Smooth muscle cell (in vitro differentiated cells): ENCODE measurements at regions not wholly inside any gene's neighbourhood (a gene's known extent, or its start where the extent isn't known, plus 50 kb on each side); places are given as distances from the start of the nearest gene placed in this dataset.

Experiments used
- DNase-seq: peaks from one replicate; lab custom pipeline; 2025; ENCODE audit not compliant: unreplicated experiment; lab: John Stamatoyannopoulos, UW
- H2AFZ ChIP-seq: fragments of 200-600 bp; sonication (generic); 2 replicates; pipeline ENCODE4 v1.6.0; 2016; ENCODE audit warnings: antibody characterized with exemption, low read depth, mild to moderate bottlenecking
- H3F3A ChIP-seq: fragments of 200-600 bp; sonication (generic); 2 replicates; pipeline ENCODE4 v1.6.0; 2017; ENCODE audit warnings: antibody characterized with exemption, low read depth
- H3K27ac ChIP-seq: fragments of 200-600 bp; sonication (generic); 2 replicates; pipeline ENCODE4 v1.5.1; 2016; ENCODE audit warnings: low read depth, mild to moderate bottlenecking
- H3K27me3 ChIP-seq: fragments of 200-600 bp; sonication (generic); 2 replicates; pipeline ENCODE4 v1.6.1; 2016; ENCODE audit warnings: low read depth, mild to moderate bottlenecking
- H3K36me3 ChIP-seq: fragments of 200-600 bp; sonication (generic); 2 replicates; pipeline ENCODE4 v1.5.1; 2016; ENCODE audit warnings: low read depth
- H3K4me1 ChIP-seq: fragments of 200-600 bp; sonication (generic); 2 replicates; pipeline ENCODE4 v1.5.1; 2016; ENCODE audit warnings: low read depth
- H3K4me2 ChIP-seq: fragments of 200-600 bp; sonication (generic); 2 replicates; pipeline ENCODE4 v1.6.0; 2016; ENCODE audit warnings: mild to moderate bottlenecking
- H3K4me3 ChIP-seq: fragments of 200-600 bp; sonication (generic); 2 replicates; pipeline ENCODE4 v1.5.1; 2016; ENCODE audit warnings: mild to moderate bottlenecking
- H3K79me2 ChIP-seq: fragments of 200-600 bp; sonication (generic); 2 replicates; pipeline ENCODE4 v1.6.0; 2016; ENCODE audit warnings: low read depth, mild to moderate bottlenecking
- H3K9ac ChIP-seq: fragments of 200-600 bp; sonication (generic); 2 replicates; pipeline ENCODE4 v1.6.0; 2016; ENCODE audit warnings: low read depth
- H3K9me3 ChIP-seq: fragments of 200-600 bp; sonication (generic); replicated peaks from 2 replicates; pipeline ENCODE4 v1.5.1; 2016; ENCODE audit warnings: low read depth
- H4K20me1 ChIP-seq: fragments of 200-600 bp; sonication (generic); 2 replicates; pipeline ENCODE4 v1.6.0; 2016; ENCODE audit warnings: low read depth
- WGBS: methylation state at CpG from one replicate; pipeline ENCODE4 v1.1.7; 2016; ENCODE audit warnings: low lambda C conversion rate; 5-methylcytosine and 5-hydroxymethylcytosine counted together
- TF ChIP-seq, protein P1 (sequence below): fragments of 200-600 bp; sonication (generic); IDR thresholded peaks from 2 replicates; pipeline ENCODE4 v1.5.1; 2017; ENCODE audit warnings: borderline replicate concordance, mild to moderate bottlenecking, antibody characterized with exemption; ENCODE audit not compliant: insufficient read depth, poor library complexity, severe bottlenecking

GRCh38 chr19:32146664-32147063 is 198.7 kb upstream of the ZNF507 start:
- H3K79me2 ChIP-seq = no peaks in the 10 kb centered on the region
- peaks cover 2% of the 10 kb centered on the region for H3K27me3 ChIP-seq
- H3K9me3 ChIP-seq = peaks cover 3% of the 10 kb centered on the region
- no peak overlapping the region for H3K9ac ChIP-seq
- TF ChIP-seq, protein P1, sequence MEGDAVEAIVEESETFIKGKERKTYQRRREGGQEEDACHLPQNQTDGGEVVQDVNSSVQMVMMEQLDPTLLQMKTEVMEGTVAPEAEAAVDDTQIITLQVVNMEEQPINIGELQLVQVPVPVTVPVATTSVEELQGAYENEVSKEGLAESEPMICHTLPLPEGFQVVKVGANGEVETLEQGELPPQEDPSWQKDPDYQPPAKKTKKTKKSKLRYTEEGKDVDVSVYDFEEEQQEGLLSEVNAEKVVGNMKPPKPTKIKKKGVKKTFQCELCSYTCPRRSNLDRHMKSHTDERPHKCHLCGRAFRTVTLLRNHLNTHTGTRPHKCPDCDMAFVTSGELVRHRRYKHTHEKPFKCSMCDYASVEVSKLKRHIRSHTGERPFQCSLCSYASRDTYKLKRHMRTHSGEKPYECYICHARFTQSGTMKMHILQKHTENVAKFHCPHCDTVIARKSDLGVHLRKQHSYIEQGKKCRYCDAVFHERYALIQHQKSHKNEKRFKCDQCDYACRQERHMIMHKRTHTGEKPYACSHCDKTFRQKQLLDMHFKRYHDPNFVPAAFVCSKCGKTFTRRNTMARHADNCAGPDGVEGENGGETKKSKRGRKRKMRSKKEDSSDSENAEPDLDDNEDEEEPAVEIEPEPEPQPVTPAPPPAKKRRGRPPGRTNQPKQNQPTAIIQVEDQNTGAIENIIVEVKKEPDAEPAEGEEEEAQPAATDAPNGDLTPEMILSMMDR = no peak
- no peaks in the 10 kb centered on the region for H4K20me1 ChIP-seq
- no peak overlapping the region for H3K27ac ChIP-seq
- H3F3A ChIP-seq = no peaks in the 10 kb centered on the region
- H3K4me2 ChIP-seq = no peak overlapping the region
- no peak overlapping the region for H2AFZ ChIP-seq
- no peaks in the 10 kb centered on the region for H3K4me1 ChIP-seq
- no peak overlapping the region for H3K4me3 ChIP-seq
- H3K36me3 ChIP-seq = no peaks in the 10 kb centered on the region
- no peak for DNase-seq

- no peaks in the 10 kb centered on the region for H4K20me1 ChIP-seq
- H3K9me3 ChIP-seq = peaks cover 3% of the 10 kb centered on the region
- no peak for DNase-seq
- H3K4me1 ChIP-seq = no peaks in the 10 kb centered on the region
- no peaks in the 10 kb centered on the region for H3K79me2 ChIP-seq
- H3K4me2 ChIP-seq = no peak overlapping the region
- H3K9ac ChIP-seq = no peak overlapping the region
- H3K4me3 ChIP-seq = no peak overlapping the region
- TF ChIP-seq, protein P1 = no peak
- H3K36me3 ChIP-seq = no peaks in the 10 kb centered on the region
- H3F3A ChIP-seq = no peaks in the 10 kb centered on the region
- H3K27me3 ChIP-seq = no peaks in the 10 kb centered on the region
- H2AFZ ChIP-seq = no peak overlapping the region
- H3K27ac ChIP-seq = no peak overlapping the region
Measured at GRCh38 chr19:32150605-32151004, 194.8 kb upstream of the ZNF507 start.

DNA sequence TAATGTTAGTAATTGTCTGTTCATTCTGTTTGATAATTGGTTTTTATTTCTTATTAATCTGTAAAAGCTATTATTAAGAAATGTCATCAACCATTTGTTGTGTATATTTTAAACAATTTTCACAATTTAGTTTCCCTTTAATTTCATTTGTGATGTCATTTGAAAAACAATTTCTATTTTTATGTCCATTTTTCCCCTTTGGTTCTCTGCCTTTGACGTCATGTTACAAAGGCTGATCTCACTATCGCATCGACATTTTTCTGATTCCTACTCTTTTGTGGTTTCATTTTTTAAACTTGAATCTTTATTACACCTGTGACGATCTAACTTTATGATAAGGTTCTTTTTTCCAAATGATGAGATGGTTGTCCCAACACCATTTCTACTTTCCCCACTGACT is 191.0 kb upstream of the ZNF507 start:
- no peak for DNase-seq
- no peak overlapping the region for H3K4me3 ChIP-seq
- no peak overlapping the region for H3K4me2 ChIP-seq
- no peaks in the 10 kb centered on the region for H3K9me3 ChIP-seq
- TF ChIP-seq, protein P1 = no peak
- H3K4me1 ChIP-seq = no peaks in the 10 kb centered on the region
- H3K27me3 ChIP-seq = no peaks in the 10 kb centered on the region
- H3K9ac ChIP-seq = no peak overlapping the region
- H3F3A ChIP-seq = no peaks in the 10 kb centered on the region
- no peaks in the 10 kb centered on the region for H3K36me3 ChIP-seq
- no peak overlapping the region for H2AFZ ChIP-seq
- no peaks in the 10 kb centered on the region for H4K20me1 ChIP-seq
- no peak overlapping the region for H3K27ac ChIP-seq
- 87% methylated on average over 4 of the region's 4 CpGs for WGBS
- H3K79me2 ChIP-seq = no peaks in the 10 kb centered on the region

- no peaks in the 10 kb centered on the region for H3K4me1 ChIP-seq
- 80% methylated on average over 3 of the region's 3 CpGs for WGBS
- no peak overlapping the region for H3K27ac ChIP-seq
- no peaks in the 10 kb centered on the region for H4K20me1 ChIP-seq
- H3K4me3 ChIP-seq = no peak overlapping the region
- no peaks in the 10 kb centered on the region for H3K27me3 ChIP-seq
- H3K36me3 ChIP-seq = no peaks in the 10 kb centered on the region
- H3F3A ChIP-seq = no peaks in the 10 kb centered on the region
- no peak for DNase-seq
- TF ChIP-seq, protein P1 = no peak
- H3K9ac ChIP-seq = no peak overlapping the region
- H3K4me2 ChIP-seq = no peak overlapping the region
- no peak overlapping the region for H2AFZ ChIP-seq
- H3K9me3 ChIP-seq = no peaks in the 10 kb centered on the region
- H3K79me2 ChIP-seq = no peaks in the 10 kb centered on the region
Measured at GRCh38 chr19:32164384-32164992, 180.9 kb upstream of the ZNF507 start.
